Mucosa of gallbladder (tissue), 1 donor: ENCODE measurements at regions not wholly inside any gene's neighbourhood (a gene's known extent, or its start where the extent isn't known, plus 50 kb on each side); places are given as distances from the start of the nearest gene placed in this dataset.
A peak's percentile ranks its signal among the peaks of the same experiment; 100 is the strongest.

ENCODE experiments used
- DNase-seq: peaks from one replicate; pipeline ENCODE4 v3.0.0-alpha.2; 2020; ENCODE audit warnings: low spot score
- donor health status: DM: no; HTN: no; CAD: no.

DNA sequence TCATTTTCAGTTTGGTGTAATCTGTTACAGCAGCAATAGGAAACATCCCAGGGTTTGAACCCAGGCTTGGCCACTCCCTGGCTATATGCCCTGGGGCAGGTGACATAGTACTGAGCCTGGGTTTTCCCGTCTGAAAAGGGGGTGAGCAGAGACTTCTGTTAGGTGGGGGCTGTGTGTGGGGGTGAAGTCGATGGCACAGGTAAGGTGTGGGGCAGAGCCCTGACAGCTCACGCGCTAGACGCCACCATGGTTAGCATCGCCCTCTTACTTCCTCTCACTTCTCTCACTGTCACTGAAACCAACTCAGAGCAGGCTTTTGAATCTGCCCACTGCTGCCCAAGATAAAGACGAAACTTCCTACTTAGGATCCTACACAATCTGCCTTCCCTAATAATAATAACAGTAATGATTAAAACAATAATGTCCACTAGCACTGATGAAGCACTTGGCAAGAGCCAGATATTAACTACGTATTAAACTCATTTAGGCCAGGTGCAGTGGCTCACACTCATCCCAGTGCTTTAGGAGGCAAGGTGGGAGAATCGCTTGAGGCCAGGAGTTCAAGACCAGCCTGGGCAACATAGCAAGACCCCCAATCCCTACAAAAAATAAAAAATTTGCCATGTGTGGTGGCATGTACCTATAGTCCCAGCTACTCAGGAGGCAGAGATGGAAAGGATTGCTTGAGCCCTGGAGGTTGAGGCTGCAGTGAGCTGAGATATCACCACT lies 117.9 kb upstream of the PTPN1 start:
- no peak for DNase-seq

DNA sequence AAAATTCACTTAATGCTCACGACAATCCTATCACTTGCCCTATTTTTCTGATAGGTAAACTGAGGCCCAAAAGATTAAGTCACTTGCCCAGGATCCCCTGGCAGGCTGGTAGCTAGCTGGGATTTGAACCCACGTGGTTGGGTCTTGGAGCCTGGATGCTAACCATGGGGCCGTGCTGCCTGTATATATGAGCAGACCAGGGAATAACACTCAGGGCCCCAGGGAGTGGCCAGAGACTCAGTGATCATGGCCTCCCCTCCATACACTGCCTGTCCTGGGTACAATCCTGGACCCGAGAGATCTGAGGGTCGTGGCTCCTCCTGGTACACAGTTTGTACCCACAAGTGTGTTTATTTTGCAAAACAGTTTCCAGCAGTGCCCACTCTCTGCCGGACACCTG lies 116.9 kb upstream of the PTPN1 start:
- no peak for DNase-seq

DNA sequence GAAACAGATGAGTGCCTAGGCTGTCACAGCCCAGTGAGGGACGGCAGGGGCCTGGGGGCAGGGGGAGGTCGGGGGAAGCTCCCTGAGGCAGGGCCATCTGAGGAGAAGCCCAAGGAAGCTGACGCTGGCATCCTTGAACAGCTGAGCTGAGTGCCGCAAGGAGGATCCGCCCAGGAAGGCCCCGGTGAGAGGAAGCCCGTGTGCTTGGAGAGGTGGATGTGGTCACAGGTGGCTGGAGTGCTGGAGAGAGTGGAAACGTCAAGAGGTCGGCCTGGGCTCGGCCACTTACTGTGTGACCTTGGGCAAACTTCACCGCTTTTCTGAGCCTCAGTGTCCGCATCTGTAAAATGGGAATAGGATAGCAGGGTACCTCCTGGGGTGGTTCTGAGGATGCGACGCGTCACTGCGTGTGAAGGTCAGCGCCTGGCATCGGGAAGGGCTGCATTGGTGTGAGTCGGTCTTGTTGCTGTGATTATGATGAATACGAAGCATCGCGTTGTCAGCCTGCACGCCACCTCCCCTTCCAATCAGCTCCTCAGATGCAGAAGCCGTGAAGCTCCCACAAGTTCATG lies 116.1 kb upstream of the PTPN1 start:
- no peak for DNase-seq

DNA sequence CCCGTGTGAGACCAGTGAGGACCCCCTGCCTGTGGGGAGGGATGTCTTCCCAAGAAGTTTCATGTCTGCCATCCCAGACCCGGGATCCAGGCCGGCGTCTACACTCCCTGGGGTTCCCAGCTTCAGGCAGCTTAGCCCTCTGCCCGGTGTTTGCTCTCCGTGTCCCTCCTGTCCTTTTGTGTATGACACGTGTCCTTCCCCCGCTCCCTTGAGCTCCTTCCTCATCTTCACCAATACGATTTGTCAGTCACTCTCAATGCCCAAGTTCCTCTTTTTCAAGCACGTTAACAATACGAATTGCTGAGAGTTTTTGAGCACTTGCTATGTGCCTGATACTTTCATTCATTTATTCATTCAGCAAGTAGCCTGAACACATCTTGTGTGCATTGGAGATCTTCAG lies 115.6 kb upstream of the PTPN1 start:
- DNase-seq: no peak

- peak; percentile 62 for DNase-seq
These were observed 114.9 kb upstream of the PTPN1 start for GRCh38 chr20:50395251-50395729.

GRCh38 chr20:50395914-50396488 lies 114.2 kb upstream of the PTPN1 start:
- DNase-seq: no peak

DNA sequence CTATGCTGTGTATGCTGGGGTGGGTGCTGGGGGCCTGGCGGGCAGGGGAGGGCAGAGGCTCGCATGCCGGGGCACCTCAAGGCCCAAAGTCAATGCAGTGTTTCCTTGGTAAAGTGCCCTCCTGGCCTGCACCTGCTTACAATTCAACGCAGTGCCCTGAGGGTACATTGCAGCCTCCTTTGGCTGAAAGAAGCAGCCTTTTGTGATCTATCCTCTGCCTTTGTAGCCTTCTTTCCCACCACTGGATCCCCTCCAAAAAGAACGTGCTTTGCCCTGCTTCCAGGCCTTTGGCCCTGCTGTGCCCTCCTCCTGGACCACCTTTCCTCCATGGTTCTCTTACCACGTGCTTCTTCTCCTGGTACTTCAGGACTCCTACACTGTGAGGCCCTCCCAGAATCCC lies 113.6 kb upstream of the PTPN1 start:
- DNase-seq: no peak

DNA sequence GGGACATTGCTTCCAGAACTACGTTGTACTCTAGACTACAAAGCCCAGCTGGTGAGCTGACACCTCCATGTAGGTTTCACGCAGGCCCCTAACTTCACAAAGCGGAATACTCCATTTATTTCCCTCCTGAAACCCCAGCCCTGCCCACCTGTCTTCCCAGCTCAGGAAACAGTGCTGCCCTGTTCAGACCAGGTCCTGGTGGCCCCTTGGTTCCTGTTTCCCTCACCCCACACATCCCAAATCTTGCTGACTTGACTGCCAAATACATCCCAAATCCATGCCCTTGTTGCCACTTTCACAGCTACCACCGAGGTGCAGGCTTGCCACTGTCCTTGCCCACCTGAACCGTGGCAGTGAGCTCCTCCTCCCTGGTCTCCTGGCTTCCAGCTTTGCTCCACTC lies 113.1 kb upstream of the PTPN1 start:
- DNase-seq: no peak

- DNase-seq: no peak
These were observed 112.1 kb upstream of the PTPN1 start for GRCh38 chr20:50398064-50398463.

- DNase-seq: no peak
These were observed 111.7 kb upstream of the PTPN1 start for GRCh38 chr20:50398471-50398820.

- peak; percentile 60 for DNase-seq
These were observed 111.2 kb upstream of the PTPN1 start for GRCh38 chr20:50398821-50399554.

DNA sequence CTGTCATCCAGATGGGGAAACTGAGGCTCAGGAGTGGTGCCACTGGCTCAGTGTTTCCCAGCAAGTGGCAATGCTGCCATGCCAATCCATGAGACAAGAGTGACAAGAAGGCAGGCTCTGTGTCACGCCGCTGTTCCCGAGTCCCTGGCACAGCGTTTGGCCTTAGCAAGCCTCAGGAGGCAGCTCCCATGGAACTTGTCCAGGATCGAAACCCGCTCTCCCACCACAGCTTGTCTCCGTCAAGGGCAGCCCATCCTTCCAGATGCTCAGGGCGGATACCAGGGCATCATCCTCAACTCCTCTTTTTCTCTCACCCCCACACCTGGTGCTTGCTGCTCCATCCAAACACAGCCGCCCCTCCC lies 110.6 kb upstream of the PTPN1 start:
- no peak for DNase-seq

GRCh38 chr20:50399917-50400704 lies 110.1 kb upstream of the PTPN1 start:
- peak; percentile 50 for DNase-seq

GRCh38 chr20:50400705-50401586 lies 109.2 kb upstream of the PTPN1 start:
- DNase-seq: peak; percentile 57

DNA sequence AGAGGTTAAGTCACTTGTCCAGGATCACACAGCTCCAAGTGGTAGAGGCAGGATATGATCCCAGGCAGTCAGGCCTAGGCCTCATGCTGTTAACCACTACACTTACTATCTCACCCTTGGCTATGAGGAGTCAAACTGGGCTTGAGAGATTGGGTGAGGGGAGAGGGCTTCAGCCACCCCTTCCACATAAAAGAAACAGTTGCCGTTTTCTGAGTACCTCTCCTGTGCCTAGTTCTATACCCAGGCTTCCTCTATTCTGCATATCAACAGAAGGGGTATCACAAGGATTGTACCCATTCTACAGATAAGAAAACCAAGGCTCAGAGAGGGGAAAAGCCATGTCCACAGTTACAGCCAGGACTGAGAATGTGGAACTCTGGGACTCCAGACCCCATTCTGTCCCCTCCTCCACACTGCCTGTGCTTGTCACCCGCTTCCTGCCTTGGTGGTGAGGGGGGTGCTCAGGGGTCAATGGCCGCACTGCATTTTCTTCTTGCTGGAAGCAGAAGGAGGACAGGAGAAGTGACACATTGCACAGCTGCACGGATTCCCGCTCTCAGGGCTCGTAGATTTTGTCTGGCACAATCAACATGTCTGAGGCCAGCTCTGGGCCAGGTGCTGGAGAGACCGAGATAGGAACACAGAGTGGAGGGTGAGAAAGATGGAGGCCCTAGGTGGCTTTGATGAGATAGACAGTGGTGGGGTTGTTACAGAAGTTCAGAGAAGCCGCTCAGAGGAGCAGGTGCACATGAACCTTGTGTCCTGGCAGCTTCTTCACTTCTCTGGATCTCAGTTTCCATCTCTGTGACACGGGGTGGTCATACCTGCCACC lies 108.4 kb upstream of the PTPN1 start:
- no peak for DNase-seq

GRCh38 chr20:50403565-50404418 lies 106.4 kb upstream of the PTPN1 start:
- DNase-seq: no peak

DNA sequence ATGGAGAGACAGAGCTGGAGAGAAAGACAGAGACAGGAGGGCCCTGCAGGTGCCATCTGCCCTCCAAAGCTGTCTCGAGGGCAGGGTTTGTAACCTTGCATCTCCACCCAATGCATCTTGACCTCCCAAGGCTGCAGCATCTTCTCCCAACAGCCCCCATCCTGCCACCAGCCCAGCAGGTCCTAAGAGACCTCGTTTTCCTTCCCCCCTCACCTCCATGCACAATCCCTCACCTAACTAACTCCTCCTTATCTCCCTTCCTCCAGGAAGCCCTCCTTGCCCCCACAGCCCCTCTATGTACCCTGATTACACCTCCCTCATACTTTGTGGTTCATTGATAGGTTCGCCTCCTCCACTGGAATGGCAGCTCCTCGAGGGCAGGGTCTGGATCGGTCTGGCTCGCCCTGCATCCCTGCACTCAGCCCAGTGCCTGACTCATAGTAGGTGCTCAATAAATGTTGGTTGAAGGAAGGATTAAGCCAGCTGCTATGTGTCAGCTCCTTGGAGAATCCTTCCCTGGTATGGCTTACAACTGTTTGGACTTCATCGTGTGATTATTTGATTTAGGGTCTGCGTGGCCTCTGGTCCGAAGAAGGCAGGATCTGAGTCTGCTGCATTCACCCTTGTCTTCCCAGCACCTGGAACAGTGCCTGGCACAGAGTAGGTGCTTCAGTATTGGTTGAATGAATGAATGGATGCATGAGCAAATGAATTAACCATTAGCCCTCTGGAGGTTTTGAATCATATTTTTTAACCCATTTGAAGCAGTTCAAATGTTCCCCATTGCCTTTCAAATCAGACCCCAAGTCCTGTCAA lies 105.6 kb upstream of the PTPN1 start:
- no peak for DNase-seq

GRCh38 chr20:50405235-50405914 lies 104.8 kb upstream of the PTPN1 start:
- DNase-seq: no peak
